Thymus (tissue), 11 donors: ENCODE measurements at regions not wholly inside any gene's neighbourhood (a gene's known extent, or its start where the extent isn't known, plus 50 kb on each side); places are given as distances from the start of the nearest gene placed in this dataset.

Experiments used
- DNase-seq, 9 donors: peaks; one replicate each; pipeline ENCODE4 v3.0.0-alpha.2; 2013; ENCODE audit warnings: low spot score in 9 of 9, low read depth in 6 of 9, missing footprints in 1 of 9
- H3K27ac ChIP-seq, 2 donors: one replicate each; pipeline ENCODE4 v1.5.1; 2013; ENCODE audit warnings: control low read depth in 1 of 2, low read depth in 1 of 2, low read length in 1 of 2, mild to moderate bottlenecking in 1 of 2, moderate library complexity in 1 of 2
- H3K27me3 ChIP-seq, 2 donors: one replicate each; pipeline ENCODE4 v1.5.1; 2013; ENCODE audit warnings: low read length in 1 of 2; ENCODE audit not compliant: control insufficient read depth in 2 of 2, insufficient read depth in 1 of 2
- H3K36me3 ChIP-seq, 2 donors: one replicate each; pipeline ENCODE4 v1.5.1; 2013; ENCODE audit warnings: low read length in 1 of 2, mild to moderate bottlenecking in 1 of 2, moderate library complexity in 1 of 2; ENCODE audit not compliant: control insufficient read depth in 2 of 2, insufficient read depth in 2 of 2
- H3K4me1 ChIP-seq, 2 donors: one replicate each; pipeline ENCODE4 v1.5.1; 2013; ENCODE audit warnings: low read length in 2 of 2; ENCODE audit not compliant: control insufficient read depth in 2 of 2, insufficient read depth in 2 of 2
- H3K4me3 ChIP-seq, 2 donors: one replicate each; pipeline ENCODE4 v1.5.1; 2013; ENCODE audit warnings: low read length in 2 of 2, control low read depth in 1 of 2, mild to moderate bottlenecking in 1 of 2
- H3K9me3 ChIP-seq, 2 donors: one replicate each; pipeline ENCODE4 v1.5.1; 2013; ENCODE audit warnings: low read length in 1 of 2, mild to moderate bottlenecking in 1 of 2; ENCODE audit not compliant: control insufficient read depth in 2 of 2, insufficient read depth in 1 of 2
- WGBS: extraction: QIAGEN DNeasy Blood & Tissue Kit; methylation state at CpG from one replicate; pipeline ENCODE4 v1.1.7; 2013; 5-methylcytosine and 5-hydroxymethylcytosine counted together
- donor health status: healthy.

DNA sequence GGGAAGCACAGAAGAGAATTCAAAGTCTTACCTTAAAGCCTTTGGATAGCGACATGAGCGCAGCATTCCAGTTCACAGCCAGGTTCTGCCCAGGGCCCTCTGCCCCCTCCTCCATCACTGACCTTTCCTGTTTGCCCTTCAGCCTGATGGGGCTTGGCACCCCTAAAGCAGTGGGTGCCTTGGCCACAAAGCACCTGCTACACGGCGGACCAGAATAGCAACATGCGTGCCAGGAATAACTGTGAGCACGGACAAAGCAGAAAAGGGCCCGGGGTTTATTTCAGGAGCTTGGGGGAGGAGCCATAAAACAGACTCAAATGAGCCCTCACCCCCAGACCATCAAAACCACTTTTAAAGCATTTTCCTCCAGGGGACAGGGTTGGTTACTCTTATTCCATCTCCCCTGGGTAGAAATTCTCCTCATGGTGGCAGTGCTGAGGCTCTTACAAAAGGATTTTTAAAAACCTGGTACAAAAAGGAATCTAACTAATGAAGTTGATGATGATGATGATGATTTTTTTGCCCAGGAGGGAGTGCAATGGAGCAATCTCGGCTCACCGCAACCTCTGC, 135.4 kb downstream of the KLF13 start:
- Histone ChIP-seq H3K27ac (no peak overlapping the region), H3K9me3 (no peaks in the 10 kb centered on the region), H3K27me3 (no peaks in the 10 kb centered on the region), H3K36me3 (no peaks in the 10 kb centered on the region), H3K4me1 (peaks cover 0 to 9% of the 10 kb centered on the region in 2 donors), H3K4me3 (no peak overlapping the region)
- no peak for DNase-seq
- WGBS: 95% methylated on average over 9 of the region's 9 CpGs

DNA sequence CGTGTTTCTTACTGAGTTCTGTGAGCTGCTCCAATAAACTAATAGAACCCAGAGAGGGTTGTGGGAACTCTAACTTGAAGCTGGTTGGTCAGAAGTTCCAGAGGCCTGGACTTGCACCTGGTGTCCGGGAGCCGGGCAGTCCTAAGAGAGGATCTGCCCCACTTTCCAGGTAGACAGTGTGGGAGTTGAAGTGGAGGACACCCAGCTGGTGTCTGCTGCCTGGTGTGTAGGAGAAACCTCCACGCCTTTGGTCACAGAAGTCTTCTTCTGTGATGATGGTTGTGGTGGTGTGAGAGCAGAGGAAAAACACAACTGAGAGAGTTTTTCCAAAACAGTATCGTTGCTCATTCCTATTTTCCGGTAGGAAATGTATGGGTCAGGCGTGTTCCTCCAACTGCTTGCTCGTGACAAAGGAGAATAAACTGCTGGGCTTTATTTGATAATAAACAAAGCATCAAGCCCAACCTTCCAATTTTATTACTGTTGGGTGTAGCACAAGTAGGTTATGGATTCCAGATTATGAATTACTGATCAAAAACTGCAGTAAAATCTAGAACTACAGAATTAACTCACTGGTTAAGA, 137.0 kb downstream of the KLF13 start:
- Histone ChIP-seq H3K36me3 (no peaks in the 10 kb centered on the region), H3K4me3 (no peak overlapping the region), H3K9me3 (no peaks in the 10 kb centered on the region), H3K27me3 (peaks cover 0 to 2% of the 10 kb centered on the region in 2 donors), H3K4me1 (peaks cover 0 to 2% of the 10 kb centered on the region in 2 donors), H3K27ac (no peak overlapping the region)
- WGBS: 90% methylated on average over 8 of the region's 8 CpGs
- no peak for DNase-seq

DNA sequence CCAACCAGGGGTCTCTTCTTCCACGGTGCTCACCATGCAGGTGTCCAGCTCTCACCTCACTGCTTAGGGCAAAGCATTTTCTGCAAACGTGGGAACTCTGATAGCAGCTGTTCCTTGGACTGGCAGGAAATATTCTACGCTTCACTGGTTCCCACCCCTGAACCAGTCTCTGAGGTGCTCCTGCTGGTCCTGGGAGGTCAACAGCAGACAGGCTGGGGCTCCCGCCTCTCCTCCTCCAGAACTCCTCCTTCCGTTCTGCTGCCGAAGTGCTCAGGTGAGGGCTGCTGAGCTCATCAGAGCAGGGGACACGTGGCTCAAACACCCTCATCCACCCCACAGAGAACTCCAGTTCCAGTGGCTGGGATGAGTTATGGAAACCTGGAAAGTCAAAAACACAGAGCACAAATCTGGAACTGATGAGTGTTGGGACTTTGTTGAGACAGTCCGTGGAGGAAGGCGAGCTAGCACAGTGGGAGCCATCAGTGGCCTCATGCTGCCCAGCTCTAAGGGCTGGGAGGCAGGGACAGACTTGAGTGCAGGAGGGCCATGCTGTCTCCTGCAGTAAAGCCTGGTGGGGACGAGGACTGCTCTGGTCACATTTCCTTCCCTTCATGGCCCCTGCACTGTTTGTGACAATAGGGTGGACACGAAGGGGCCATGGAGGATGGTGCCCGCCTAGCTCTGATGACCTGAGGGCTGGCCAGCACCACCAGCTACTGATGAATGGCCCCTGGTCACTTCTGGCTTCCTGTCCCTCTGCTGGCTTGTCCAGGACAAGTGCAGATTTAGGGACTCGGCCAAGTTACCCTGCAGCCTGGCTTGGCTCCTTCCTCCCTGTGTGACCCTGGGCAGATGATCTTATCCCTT, 137.8 kb downstream of the KLF13 start:
- no peak for DNase-seq
- H3K27me3 ChIP-seq: peaks cover 0 to 2% of the 10 kb centered on the region in 2 donors
- no peak overlapping the region for H3K4me3 ChIP-seq
- 82% methylated on average over 13 of the region's 13 CpGs for WGBS
- no peaks in the 10 kb centered on the region for H3K4me1 ChIP-seq
- no peak overlapping the region for H3K27ac ChIP-seq
- H3K36me3 ChIP-seq: no peaks in the 10 kb centered on the region
- no peaks in the 10 kb centered on the region for H3K9me3 ChIP-seq

DNA sequence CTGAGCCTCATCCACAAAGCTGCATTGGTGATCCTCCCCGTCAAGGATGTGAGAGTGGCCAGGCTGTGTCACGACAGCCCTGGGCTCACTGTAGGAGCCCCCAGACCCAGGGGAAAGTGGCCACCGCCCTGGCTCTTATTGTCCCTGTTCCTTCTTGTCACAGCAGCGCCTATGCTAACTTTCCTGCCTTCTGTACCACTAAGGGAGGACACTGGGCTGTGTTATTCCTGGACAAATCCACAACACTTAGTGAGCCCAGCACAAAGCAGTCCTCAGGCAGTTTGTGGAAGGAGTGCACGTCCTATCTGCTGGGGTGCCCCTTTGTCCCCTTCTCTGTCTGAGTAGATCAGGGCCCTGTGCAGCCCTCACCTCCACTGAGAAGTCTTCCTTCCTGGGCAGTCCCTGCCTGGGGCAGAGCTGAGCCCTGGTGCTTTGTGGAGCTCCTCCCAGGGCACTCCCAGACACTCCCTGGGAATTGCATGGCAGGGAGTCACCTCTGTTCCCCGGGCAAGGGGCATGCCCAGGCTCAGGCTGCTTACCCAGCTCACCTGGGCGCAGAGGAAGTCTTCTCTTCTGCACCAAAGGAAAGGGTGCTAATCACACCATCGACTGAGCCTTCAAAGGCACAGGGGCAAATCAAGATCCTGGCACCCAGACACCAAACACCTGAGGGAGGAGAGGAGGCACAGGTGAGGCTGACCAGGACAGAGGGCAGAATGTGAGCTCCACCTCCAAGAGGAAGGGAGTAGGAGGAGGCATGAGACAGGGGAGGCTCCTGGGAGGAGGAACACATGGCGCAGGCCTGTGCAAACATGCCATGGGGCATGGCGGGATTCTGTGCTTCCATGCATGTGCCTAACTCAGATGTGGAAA, 138.7 kb downstream of the KLF13 start:
- DNase-seq: no peak
- Histone ChIP-seq H3K36me3 (no peaks in the 10 kb centered on the region), H3K27ac (no peak overlapping the region), H3K4me1 (no peaks in the 10 kb centered on the region), H3K4me3 (no peak overlapping the region), H3K9me3 (no peaks in the 10 kb centered on the region), H3K27me3 (peaks cover 0 to 2% of the 10 kb centered on the region in 2 donors)
- 95% methylated on average over 10 of the region's 10 CpGs for WGBS

DNA sequence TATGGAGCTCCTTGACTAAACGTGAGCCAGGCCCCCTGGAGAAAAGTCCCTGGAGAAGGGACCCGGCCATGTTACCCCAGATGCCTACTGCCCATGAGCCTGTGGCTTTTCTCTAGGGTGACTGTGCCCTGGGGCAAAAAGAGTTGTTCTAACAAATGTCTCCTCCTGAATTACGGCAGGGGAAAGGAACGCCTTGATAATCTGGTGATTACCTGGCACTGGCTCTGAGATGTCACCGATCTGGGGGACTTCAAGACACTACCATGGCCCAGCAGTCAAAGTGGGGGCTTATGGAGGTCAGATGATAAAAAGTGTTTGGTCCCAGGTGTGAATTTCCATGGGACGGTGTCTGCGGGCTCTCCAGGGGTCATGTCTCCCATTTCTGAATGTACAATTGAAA, 140.7 kb downstream of the KLF13 start:
- Histone ChIP-seq H3K4me3 (no peak overlapping the region), H3K27me3 (peaks cover 0 to 2% of the 10 kb centered on the region in 2 donors), H3K27ac (no peak overlapping the region), H3K36me3 (no peaks in the 10 kb centered on the region), H3K9me3 (no peaks in the 10 kb centered on the region), H3K4me1 (peaks cover 2 to 4% of the 10 kb centered on the region in 2 donors)
- DNase-seq: no peak
- 97% methylated on average over 7 of the region's 7 CpGs for WGBS

DNA sequence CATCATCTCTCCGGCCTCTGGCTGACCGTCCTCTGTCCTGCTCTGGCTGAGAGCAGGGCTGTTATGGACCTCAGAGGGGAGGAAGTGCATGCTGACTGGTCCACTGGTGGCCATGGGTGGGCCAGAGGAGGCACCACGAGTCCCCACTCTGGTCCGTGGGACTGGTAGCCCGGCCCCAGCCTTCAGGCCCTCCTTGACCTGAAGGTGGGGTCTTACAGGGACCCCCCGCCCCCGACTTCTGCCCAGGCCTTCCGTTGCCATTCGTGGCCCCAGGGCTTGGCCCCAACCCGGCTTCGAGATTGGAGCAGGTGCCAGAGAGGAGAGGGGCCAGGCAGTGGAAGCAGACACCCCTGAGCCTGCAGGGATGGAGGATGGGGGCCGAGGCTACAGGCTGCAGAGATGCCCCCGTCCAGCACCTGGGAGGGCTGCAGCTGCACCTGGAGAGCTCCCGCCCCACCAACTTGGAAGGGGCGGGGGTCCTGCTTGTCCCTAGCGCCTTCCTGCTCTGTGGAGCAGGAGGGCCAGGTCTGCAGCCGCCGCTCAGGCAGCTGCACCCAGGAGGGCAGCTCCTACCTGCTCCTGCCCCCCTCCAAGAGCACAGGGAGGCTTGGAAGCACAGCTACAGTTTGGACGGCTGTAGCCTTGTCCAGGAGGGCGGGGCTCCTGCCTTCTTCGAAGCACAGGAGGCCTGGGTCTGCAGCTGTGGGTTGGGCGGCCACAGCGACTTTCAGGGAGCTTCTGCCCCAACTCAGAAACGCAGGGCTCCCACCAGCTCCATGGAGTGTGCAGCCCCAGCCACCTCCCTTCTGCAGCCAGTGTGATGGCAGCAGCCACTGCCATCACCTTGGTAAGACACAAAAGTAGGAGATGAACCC, 142.5 kb downstream of the KLF13 start:
- H3K36me3 ChIP-seq: no peaks in the 10 kb centered on the region
- WGBS: 94% methylated on average over 24 of the region's 24 CpGs
- H3K27me3 ChIP-seq: peaks cover 0 to 2% of the 10 kb centered on the region in 2 donors
- H3K27ac ChIP-seq: no peak overlapping the region
- H3K9me3 ChIP-seq: no peaks in the 10 kb centered on the region
- H3K4me1 ChIP-seq: peaks cover 11 to 19% of the 10 kb centered on the region in 2 donors
- no peak for DNase-seq
- H3K4me3 ChIP-seq: no peak overlapping the region

DNA sequence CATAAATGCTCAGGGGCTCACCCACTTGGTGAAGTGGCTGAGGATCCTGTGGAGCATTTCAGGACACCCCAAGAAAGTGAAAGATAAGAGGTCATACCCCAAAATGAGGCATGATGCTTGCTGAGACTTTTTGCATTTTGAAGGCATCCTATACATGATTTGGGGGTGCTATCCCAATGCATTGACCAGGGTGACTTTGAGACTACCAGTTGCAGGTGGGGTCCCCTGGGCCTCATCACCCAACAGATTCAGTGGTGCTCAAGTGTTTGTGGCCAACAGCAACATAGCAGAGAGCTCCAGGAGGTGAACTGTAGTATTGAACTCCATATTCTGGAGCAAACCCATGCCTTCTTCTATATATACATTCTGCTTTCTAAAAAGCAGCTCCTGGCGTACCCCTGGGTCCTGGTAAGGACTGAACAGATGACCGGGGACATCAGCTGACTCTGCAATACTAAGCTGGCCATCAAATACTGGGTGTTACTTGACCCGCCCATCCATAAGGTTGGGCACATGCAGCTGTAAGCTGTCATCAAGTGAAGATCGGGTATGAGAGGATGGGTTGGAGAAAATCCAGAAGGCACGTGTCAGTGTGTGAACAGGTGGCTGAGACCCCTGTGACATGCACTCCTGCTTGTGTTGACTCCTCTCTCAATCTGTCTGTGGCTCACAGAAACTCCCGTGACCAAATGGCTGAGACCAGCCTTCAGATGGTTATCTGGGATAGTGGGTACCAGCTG, 143.3 kb downstream of the KLF13 start:
- WGBS: 87% methylated on average over 6 of the region's 6 CpGs
- H3K4me3 ChIP-seq: no peak overlapping the region
- no peaks in the 10 kb centered on the region for H3K36me3 ChIP-seq
- peaks cover 11 to 19% of the 10 kb centered on the region in 2 donors for H3K4me1 ChIP-seq
- DNase-seq: no peak
- H3K27ac ChIP-seq: no peak overlapping the region
- peaks cover 0 to 2% of the 10 kb centered on the region in 2 donors for H3K27me3 ChIP-seq
- H3K9me3 ChIP-seq: no peaks in the 10 kb centered on the region

DNA sequence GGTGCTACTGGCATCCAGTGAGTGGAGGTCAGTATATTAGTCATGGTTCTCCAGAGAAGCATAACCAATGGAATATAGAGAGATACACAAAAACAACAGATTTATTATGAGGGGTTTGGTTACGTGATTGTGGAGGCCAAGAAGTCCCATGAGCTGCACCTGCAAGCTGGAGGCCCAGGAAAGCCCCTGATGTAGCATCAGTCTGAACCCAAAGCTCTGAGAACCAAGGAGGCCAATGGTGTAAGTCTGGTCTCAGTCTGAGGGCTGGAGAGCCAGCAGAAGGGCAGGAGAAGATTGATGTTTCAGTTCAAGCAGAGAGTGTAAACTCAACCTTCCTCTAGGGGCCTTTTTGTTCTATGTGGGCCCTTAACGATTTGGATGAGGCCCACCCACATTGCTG, 144.1 kb downstream of the KLF13 start:
- Histone ChIP-seq H3K36me3 (no peaks in the 10 kb centered on the region), H3K27ac (no peak overlapping the region), H3K4me1 (peaks cover 11 to 19% of the 10 kb centered on the region in 2 donors), H3K27me3 (peaks cover 0 to 2% of the 10 kb centered on the region in 2 donors), H3K4me3 (no peak overlapping the region), H3K9me3 (no peaks in the 10 kb centered on the region)
- no peak for DNase-seq
- WGBS: 88% methylated on average over 2 of the region's 2 CpGs
